Calu3 (cell line): ENCODE measurements at regions not wholly inside any gene's neighbourhood (a gene's known extent, or its start where the extent isn't known, plus 50 kb on each side); places are given as distances from the start of the nearest gene placed in this dataset.

ENCODE experiments used
- BruUV-seq: library from RNA; stranded (reverse); fragments of 400-500 nt; replicated peaks from 2 replicates; lab custom pipeline; 2021; lab: Mats Ljungman, UMichigan
- CTCF ChIA-PET: fragments of 300-600 bp; sonication (Branson Sonifier 250); formaldehyde crosslinking; loops from one replicate; lab custom pipeline; 2022; ENCODE audit warnings: antibody characterized with exemption; lab: Charles Lee
- DNase-seq: peaks from one replicate; pipeline ENCODE4 v3.0.0; 2022
- H3K27ac Mint-ChIP-seq: one replicate; pipeline ENCODE4 v1.8.0; 2022; ENCODE audit warnings: mixed read lengths; ENCODE audit not compliant: unreplicated experiment
- H3K27me3 Mint-ChIP-seq: one replicate; pipeline ENCODE4 v1.8.0; 2022; ENCODE audit warnings: mixed read lengths; ENCODE audit not compliant: unreplicated experiment
- H3K36me3 Mint-ChIP-seq: one replicate; pipeline ENCODE4 v1.8.0; 2022; ENCODE audit warnings: mild to moderate bottlenecking, moderate library complexity, mixed read lengths; ENCODE audit not compliant: insufficient read depth, unreplicated experiment
- H3K4me1 Mint-ChIP-seq: one replicate; pipeline ENCODE4 v1.8.0; 2022; ENCODE audit warnings: mild to moderate bottlenecking, low read depth, mixed read lengths; ENCODE audit not compliant: unreplicated experiment
- H3K4me3 Mint-ChIP-seq: one replicate; pipeline ENCODE4 v1.8.0; 2022; ENCODE audit warnings: mild to moderate bottlenecking, low read depth, moderate library complexity, mixed read lengths; ENCODE audit not compliant: unreplicated experiment
- H3K9me3 Mint-ChIP-seq: one replicate; pipeline ENCODE4 v1.8.0; 2022; ENCODE audit warnings: low read depth, mixed read lengths; ENCODE audit not compliant: unreplicated experiment
- CTCF ChIP-seq: fragments of 200-600 bp; IDR thresholded peaks from one replicate; pipeline ENCODE4 v1.8.0; 2022; ENCODE audit warnings: antibody characterized with exemption; ENCODE audit not compliant: unreplicated experiment
- intact Hi-C: fragments of 100-400 bp; cut with micrococcal nuclease; formaldehyde crosslinking; loops from one replicate; pipeline ENCODE4 v1.10.0; 2022; ENCODE audit not compliant: unreplicated experiment

DNA sequence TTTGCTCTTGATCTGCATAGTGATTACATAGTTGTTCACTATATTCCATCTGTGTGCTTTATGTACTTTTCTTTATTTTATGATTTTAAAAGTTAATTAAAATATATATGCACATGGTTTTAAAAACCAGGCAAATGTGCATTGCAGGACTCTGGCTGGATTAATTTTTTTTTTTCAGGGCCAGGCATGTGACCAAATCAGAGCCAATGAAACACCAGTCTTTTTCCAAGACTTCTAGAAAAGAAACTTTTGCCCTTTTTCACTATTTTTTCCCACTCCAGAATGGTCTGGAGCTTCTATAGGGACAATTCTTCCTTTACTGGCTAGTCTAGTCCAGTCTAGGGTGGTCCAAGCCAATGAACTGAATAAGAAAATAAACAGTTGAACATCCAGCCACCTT lies 198.1 kb upstream of the FBXO11 start:
- intact Hi-C loops, result loop anchor here (10.0 kb wide), 2 partner anchors 620 to 770 kb away; no protein-coding TSS in a partner anchor
- Mint-ChIP-seq H3K9me3 (peaks cover 2% of the 10 kb centered on the region), H3K27ac (no peak overlapping the region), H3K4me1 (peaks cover 24% of the 10 kb centered on the region), H3K36me3 (no peaks in the 10 kb centered on the region), H3K4me3 (no peak overlapping the region), H3K27me3 (no peaks in the 10 kb centered on the region)
- TF ChIP-seq CTCF, result no peak
- no TSS peak for BruUV-seq
- CTCF ChIA-PET, result no interaction called here
- DNase-seq, result no peak

DNA sequence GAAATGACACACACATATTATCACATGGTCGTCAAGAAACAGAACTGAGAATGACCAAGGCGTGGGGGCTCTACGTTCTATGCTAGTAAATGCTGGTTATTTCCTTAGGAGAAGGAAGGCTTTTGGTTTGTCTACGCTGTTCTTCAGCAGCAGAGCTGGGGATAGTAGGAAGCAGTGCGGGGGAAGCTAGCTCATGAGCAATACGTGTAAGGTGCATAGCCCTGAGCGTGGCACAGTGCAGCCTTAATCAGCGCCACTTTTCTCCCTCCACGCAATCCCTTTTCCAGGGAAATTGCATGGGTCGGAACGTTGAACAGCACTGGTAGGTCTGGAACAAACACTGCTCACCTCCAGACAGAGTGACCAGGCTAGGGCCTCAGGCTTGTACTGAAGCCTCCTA lies 199.6 kb upstream of the FBXO11 start:
- TF ChIP-seq CTCF, result no peak
- no peak for DNase-seq
- H3K4me1 Mint-ChIP-seq, result peaks cover 28% of the 10 kb centered on the region
- no TSS peak for BruUV-seq
- no peaks in the 10 kb centered on the region for H3K27me3 Mint-ChIP-seq
- intact Hi-C loops, result loop anchor here (1.0 to 10.0 kb wide), 5 partner anchors 199 to 771 kb away; partner anchors contain the start of genes FBXO11 and MSH6
- no peaks in the 10 kb centered on the region for H3K9me3 Mint-ChIP-seq
- no peaks in the 10 kb centered on the region for H3K36me3 Mint-ChIP-seq
- peak overlapping the region; percentile 12 for H3K4me3 Mint-ChIP-seq
- CTCF ChIA-PET, result no interaction called here
- no peak overlapping the region for H3K27ac Mint-ChIP-seq

- no peaks in the 10 kb centered on the region for H3K9me3 Mint-ChIP-seq
- no peak for TF ChIP-seq CTCF
- CTCF ChIA-PET, result interaction anchor here (0.6 to 1.4 kb wide), 4 partner anchors 67 to 248 kb away, joined by 3 to 4 read pairs (median 4); no protein-coding TSS in a partner anchor
- H3K27ac Mint-ChIP-seq, result no peak overlapping the region
- peaks cover 42% of the 10 kb centered on the region for H3K4me1 Mint-ChIP-seq
- intact Hi-C loops, result loop anchor here (2.0 to 10.0 kb wide), 4 partner anchors 201 to 773 kb away; partner anchors contain the start of genes FBXO11 and MSH6
- H3K27me3 Mint-ChIP-seq, result no peaks in the 10 kb centered on the region
- no TSS peak for BruUV-seq
- DNase-seq, result peak; percentile 22
- H3K4me3 Mint-ChIP-seq, result no peak overlapping the region
- H3K36me3 Mint-ChIP-seq, result peaks cover 14% of the 10 kb centered on the region
Observed at GRCh38 chr2:48107326-48107925, 201.1 kb upstream of the FBXO11 start.

- CTCF ChIA-PET, result no interaction called here
- Mint-ChIP-seq H3K36me3 (peaks cover 19% of the 10 kb centered on the region), H3K9me3 (no peaks in the 10 kb centered on the region), H3K4me3 (no peak overlapping the region), H3K27ac (no peak overlapping the region), H3K27me3 (no peaks in the 10 kb centered on the region), H3K4me1 (peaks cover 47% of the 10 kb centered on the region)
- intact Hi-C loops, result loop anchor here (5.0 to 10.0 kb wide), 3 partner anchors 326 to 774 kb away; partner anchors contain the start of gene MSH6
- no TSS peak for BruUV-seq
- no peak for TF ChIP-seq CTCF
- DNase-seq, result no peak
Observed at GRCh38 chr2:48108455-48108854, 202.2 kb upstream of the FBXO11 start.
